HG03066 (cell line): ENCODE measurements at regions not wholly inside any gene's neighbourhood (a gene's known extent, or its start where the extent isn't known, plus 50 kb on each side); places are given as distances from the start of the nearest gene placed in this dataset.

Experiments
- ATAC-seq: cut with Tn5 transposase; IDR thresholded peaks from one replicate; pipeline ENCODE4 v1.9.1; 2021; ENCODE audit warnings: low read depth; ENCODE audit not compliant: unreplicated experiment

GRCh38 chr21:28671549-28672195 lies 321.0 kb downstream of the LTN1 start:
- ATAC-seq = no peak

- no peak for ATAC-seq
Measured at GRCh38 chr21:28669971-28670653, 322.6 kb downstream of the LTN1 start.

GRCh38 chr21:28669321-28669720 lies 323.4 kb downstream of the LTN1 start:
- ATAC-seq = no peak

GRCh38 chr21:28663754-28664153 lies 328.9 kb downstream of the LTN1 start:
- ATAC-seq = no peak

- ATAC-seq = no peak
Measured at GRCh38 chr21:28663111-28663693, 329.5 kb downstream of the LTN1 start.

- no peak for ATAC-seq
Measured at GRCh38 chr21:28657566-28657965, 335.1 kb downstream of the LTN1 start.

- ATAC-seq = no peak
Measured at GRCh38 chr21:28655471-28655870, 337.2 kb downstream of the LTN1 start.

- no peak for ATAC-seq
Measured at GRCh38 chr21:28654406-28654805, 338.3 kb downstream of the LTN1 start.

- ATAC-seq = no peak
Measured at GRCh38 chr21:28644762-28645161, 347.9 kb downstream of the LTN1 start.

- no peak for ATAC-seq
Measured at GRCh38 chr21:28642891-28643290, 349.8 kb downstream of the LTN1 start.

GRCh38 chr21:28641731-28642130 lies 350.9 kb downstream of the LTN1 start:
- no peak for ATAC-seq

GRCh38 chr21:28640326-28640725 lies 352.4 kb downstream of the LTN1 start:
- ATAC-seq = no peak

GRCh38 chr21:28639737-28640136 lies 352.9 kb downstream of the LTN1 start:
- ATAC-seq = no peak

GRCh38 chr21:28636752-28637691 lies 355.7 kb downstream of the LTN1 start:
- no peak for ATAC-seq

GRCh38 chr21:28635541-28635940 lies 357.1 kb downstream of the LTN1 start:
- ATAC-seq = no peak

GRCh38 chr21:28633839-28634555 lies 358.7 kb downstream of the LTN1 start:
- no peak for ATAC-seq

- no peak for ATAC-seq
Measured at GRCh38 chr21:28632755-28633408, 359.8 kb downstream of the LTN1 start.

- ATAC-seq = no peak
Measured at GRCh38 chr21:28627691-28628090, 365.0 kb downstream of the LTN1 start.

- ATAC-seq = no peak
Measured at GRCh38 chr21:28627261-28627660, 365.4 kb downstream of the LTN1 start.

- no peak for ATAC-seq
Measured at GRCh38 chr21:28624626-28625025, 368.1 kb downstream of the LTN1 start.
